ENCODE measurements at regions not wholly inside any gene's neighbourhood (a gene's known extent, or its start where the extent isn't known, plus 50 kb on each side); places are given as distances from the start of the nearest gene placed in this dataset.
"Not testable (repeated sequence)": the region's sequence is repeated elsewhere in the genome, so short reads cannot be mapped to it uniquely, and the experiment has no call there.

DNA sequence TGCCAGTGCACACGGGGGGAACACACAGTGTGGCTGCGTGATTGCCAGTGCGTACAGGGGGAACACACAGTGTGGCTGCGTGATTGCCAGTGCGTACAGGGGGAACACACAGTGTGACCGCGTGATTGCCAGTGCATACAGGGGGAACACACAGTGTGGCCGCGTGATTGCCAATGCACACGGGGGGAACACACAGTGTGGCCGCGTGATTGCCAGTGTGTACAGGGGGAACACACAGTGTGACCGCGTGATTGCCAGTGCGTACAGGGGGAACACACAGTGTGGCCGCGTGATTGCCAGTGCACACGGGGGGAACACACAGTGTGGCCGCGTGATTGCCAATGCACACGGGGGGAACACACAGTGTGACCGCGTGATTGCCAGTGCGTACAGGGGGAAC is 139.4 kb downstream of the RTP5 start:
- not testable (repeated sequence) for TF ChIP-seq EP300, POLR2A (IDR thresholded peaks at IDR 0.05)
- TF ChIP-seq, protein P1, sequence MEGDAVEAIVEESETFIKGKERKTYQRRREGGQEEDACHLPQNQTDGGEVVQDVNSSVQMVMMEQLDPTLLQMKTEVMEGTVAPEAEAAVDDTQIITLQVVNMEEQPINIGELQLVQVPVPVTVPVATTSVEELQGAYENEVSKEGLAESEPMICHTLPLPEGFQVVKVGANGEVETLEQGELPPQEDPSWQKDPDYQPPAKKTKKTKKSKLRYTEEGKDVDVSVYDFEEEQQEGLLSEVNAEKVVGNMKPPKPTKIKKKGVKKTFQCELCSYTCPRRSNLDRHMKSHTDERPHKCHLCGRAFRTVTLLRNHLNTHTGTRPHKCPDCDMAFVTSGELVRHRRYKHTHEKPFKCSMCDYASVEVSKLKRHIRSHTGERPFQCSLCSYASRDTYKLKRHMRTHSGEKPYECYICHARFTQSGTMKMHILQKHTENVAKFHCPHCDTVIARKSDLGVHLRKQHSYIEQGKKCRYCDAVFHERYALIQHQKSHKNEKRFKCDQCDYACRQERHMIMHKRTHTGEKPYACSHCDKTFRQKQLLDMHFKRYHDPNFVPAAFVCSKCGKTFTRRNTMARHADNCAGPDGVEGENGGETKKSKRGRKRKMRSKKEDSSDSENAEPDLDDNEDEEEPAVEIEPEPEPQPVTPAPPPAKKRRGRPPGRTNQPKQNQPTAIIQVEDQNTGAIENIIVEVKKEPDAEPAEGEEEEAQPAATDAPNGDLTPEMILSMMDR (IDR thresholded peaks at IDR 0.05) = not testable (repeated sequence)
